K562 (cell line): ENCODE measurements at regions not wholly inside any gene's neighbourhood (a gene's known extent, or its start where the extent isn't known, plus 50 kb on each side); places are given as distances from the start of the nearest gene placed in this dataset.

Source experiments
- CTCF ChIP-seq, 3 experiments: IDR thresholded peaks in 2 of 3; conservative IDR thresholded peaks in 1 of 3; 2 replicates each; pipeline ENCODE4 v1.5.1; 2011 to 2012; ENCODE audit warnings: low read length in 3 of 3, mild to moderate bottlenecking in 3 of 3, control low read depth in 2 of 3, improper control_type of control experiment in 1 of 3, inconsistent platforms in 1 of 3, low read depth in 1 of 3, mixed read lengths in 1 of 3, moderate library complexity in 1 of 3; ENCODE audit not compliant: insufficient read depth in 2 of 3
- EP300 ChIP-seq: IDR thresholded peaks from 2 replicates; pipeline ENCODE4 v1.6.1; 2012; ENCODE audit warnings: low read length, improper control_type of control experiment
- EZH2 ChIP-seq: IDR thresholded peaks from 2 replicates; pipeline ENCODE4 v1.6.1; 2012; ENCODE audit warnings: low read depth, mild to moderate bottlenecking, inconsistent platforms, low read length, borderline replicate concordance
- POLR2A ChIP-seq: fragments of 450-650 bp; conservative IDR thresholded peaks from 2 replicates; pipeline ENCODE4 v1.6.1; 2016
- POLR2AphosphoS5 ChIP-seq: IDR thresholded peaks from 2 replicates; pipeline ENCODE4 v1.6.1; 2011; ENCODE audit warnings: mild to moderate bottlenecking, low read depth, low read length, moderate library complexity; ENCODE audit not compliant: control insufficient read depth, insufficient read depth
- TAF1 ChIP-seq: IDR thresholded peaks from 2 replicates; pipeline ENCODE4 v1.6.1; 2011; ENCODE audit warnings: mild to moderate bottlenecking, low read length, moderate library complexity; ENCODE audit not compliant: insufficient read depth, control insufficient read depth, severe bottlenecking; ENCODE audit errors: extremely low read depth
- ZC3H8 ChIP-seq: fragments of 450-650 bp; IDR thresholded peaks from 2 replicates; pipeline ENCODE4 v1.6.1; 2017
- ZFP1 ChIP-seq: fragments of 450-650 bp; formaldehyde crosslinking; IDR thresholded peaks from 2 replicates; pipeline ENCODE4 v1.4.0; 2020; ENCODE audit warnings: mild to moderate bottlenecking, mixed read lengths

GRCh38 chr5:40260361-40260760, 419.4 kb upstream of the PTGER4 start:
- TF ChIP-seq EZH2 (no peak), POLR2A (no peak), POLR2AphosphoS5 (no peak), ZC3H8 (no peak), ZFP1 (no peak), EP300 (no peak), TAF1 (no peak), CTCF (IDR thresholded peaks at IDR 0.05 in 2 of 3, conservative IDR thresholded peaks at IDR 0.05 in 1 of 3; ENCODE audit: insufficient read depth in 2 of 3, low read depth in 1 of 3, low read length in 3 of 3) (no peak)
